ENCODE measurements at regions not wholly inside any gene's neighbourhood (a gene's known extent, or its start where the extent isn't known, plus 50 kb on each side); places are given as distances from the start of the nearest gene placed in this dataset.
"Not testable (repeated sequence)": the region's sequence is repeated elsewhere in the genome, so short reads cannot be mapped to it uniquely, and the experiment has no call there.

DNA sequence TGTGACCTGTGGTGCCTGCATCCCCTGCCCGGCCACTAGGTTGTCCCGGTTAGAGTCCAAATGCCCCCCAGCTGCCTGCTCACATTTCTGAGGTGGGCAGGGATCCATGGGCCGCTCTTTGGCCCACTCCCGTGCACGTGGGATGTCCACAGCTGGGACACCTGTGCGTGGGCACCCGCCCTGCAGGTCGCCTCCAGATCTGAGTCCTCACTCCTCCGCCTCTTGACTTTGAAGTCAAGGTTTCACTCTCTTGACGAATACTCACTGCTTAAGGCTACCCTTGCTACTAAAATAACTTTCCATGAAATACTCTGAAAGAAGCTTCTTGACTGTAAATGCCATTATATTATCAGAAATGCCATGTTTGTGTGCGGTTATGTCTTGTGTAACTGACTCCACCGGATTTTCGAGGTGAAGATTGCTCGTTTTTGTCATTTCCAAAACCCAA, 358.2 kb downstream of the BCL2L11 start:
- TF ChIP-seq, protein P1, sequence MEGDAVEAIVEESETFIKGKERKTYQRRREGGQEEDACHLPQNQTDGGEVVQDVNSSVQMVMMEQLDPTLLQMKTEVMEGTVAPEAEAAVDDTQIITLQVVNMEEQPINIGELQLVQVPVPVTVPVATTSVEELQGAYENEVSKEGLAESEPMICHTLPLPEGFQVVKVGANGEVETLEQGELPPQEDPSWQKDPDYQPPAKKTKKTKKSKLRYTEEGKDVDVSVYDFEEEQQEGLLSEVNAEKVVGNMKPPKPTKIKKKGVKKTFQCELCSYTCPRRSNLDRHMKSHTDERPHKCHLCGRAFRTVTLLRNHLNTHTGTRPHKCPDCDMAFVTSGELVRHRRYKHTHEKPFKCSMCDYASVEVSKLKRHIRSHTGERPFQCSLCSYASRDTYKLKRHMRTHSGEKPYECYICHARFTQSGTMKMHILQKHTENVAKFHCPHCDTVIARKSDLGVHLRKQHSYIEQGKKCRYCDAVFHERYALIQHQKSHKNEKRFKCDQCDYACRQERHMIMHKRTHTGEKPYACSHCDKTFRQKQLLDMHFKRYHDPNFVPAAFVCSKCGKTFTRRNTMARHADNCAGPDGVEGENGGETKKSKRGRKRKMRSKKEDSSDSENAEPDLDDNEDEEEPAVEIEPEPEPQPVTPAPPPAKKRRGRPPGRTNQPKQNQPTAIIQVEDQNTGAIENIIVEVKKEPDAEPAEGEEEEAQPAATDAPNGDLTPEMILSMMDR (conservative IDR thresholded peaks at IDR 0.05; ENCODE audit: low read length), result 0 out of 2 replicates have a peak, but pooled peaks have one; percentile 24
- TF ChIP-seq EZH2phosphoT487 (IDR thresholded peaks at IDR 0.05; ENCODE audit: borderline replicate concordance, low read depth, low read length), result not testable (repeated sequence)
